HepG2 (cell line): ENCODE measurements at regions not wholly inside any gene's neighbourhood (a gene's known extent, or its start where the extent isn't known, plus 50 kb on each side); places are given as distances from the start of the nearest gene placed in this dataset.
A peak's percentile ranks its signal among the peaks of the same experiment; 100 is the strongest.

Experiments used
- ATF7 ChIP-seq, 2 experiments: fragments of 450-650 bp in 1 of 2; sonication (generic) in 1 of 2; formaldehyde crosslinking in 1 of 2; IDR thresholded peaks; 2 replicates each; pipeline versions ENCODE4 v1.4.0 to v1.6.1; 2016 to 2020; ENCODE audit warnings: antibody characterized with exemption in 1 of 2, mild to moderate bottlenecking in 1 of 2, missing genetic modification reagents in 1 of 2
- HDAC2 ChIP-seq: sonication (generic); formaldehyde crosslinking; IDR thresholded peaks from 2 replicates; pipeline ENCODE4 v1.4.0; 2020; ENCODE audit warnings: missing genetic modification reagents
- HNRNPUL1 ChIP-seq: fragments of 200-400 bp; formaldehyde crosslinking; IDR thresholded peaks from 2 replicates; pipeline ENCODE4 v1.6.1; 2017; ENCODE audit warnings: low read depth, mild to moderate bottlenecking, low read length, moderate library complexity
- IRF2 ChIP-seq: IDR thresholded peaks from 2 replicates; pipeline ENCODE4 v1.6.1; 2018; ENCODE audit warnings: missing genetic modification reagents, missing compliant biosample characterization
- KLF13 ChIP-seq: sonication (generic); formaldehyde crosslinking; IDR thresholded peaks from 2 replicates; pipeline ENCODE4 v1.4.0; 2020; ENCODE audit warnings: mild to moderate bottlenecking, missing genetic modification reagents
- NR2C2 ChIP-seq: sonication (generic); formaldehyde crosslinking; IDR thresholded peaks from 2 replicates; pipeline ENCODE4 v1.4.0; 2020; ENCODE audit warnings: missing genetic modification reagents, mild to moderate bottlenecking, moderate library complexity, borderline replicate concordance
- NR2F1 ChIP-seq, 2 experiments: fragments of 450-650 bp in 1 of 2; formaldehyde crosslinking in 1 of 2; IDR thresholded peaks; 2 replicates each; pipeline versions ENCODE4 v1.5.0 to v1.6.1; 2016 to 2020; ENCODE audit warnings: mild to moderate bottlenecking in 1 of 2, missing compliant biosample characterization in 1 of 2, missing genetic modification reagents in 1 of 2, moderate library complexity in 1 of 2
- RBAK ChIP-seq: sonication (generic); formaldehyde crosslinking; IDR thresholded peaks from 2 replicates; pipeline ENCODE4 v1.5.1; 2020; ENCODE audit warnings: mild to moderate bottlenecking, missing genetic modification reagents
- SALL2 ChIP-seq: sonication (generic); formaldehyde crosslinking; IDR thresholded peaks from 2 replicates; pipeline ENCODE4 v1.8.1; 2023; ENCODE audit warnings: mild to moderate bottlenecking, missing genetic modification reagents, inconsistent platforms
- SMARCC2 ChIP-seq: fragments of 450-650 bp; IDR thresholded peaks from 2 replicates; pipeline ENCODE4 v1.6.1; 2017; ENCODE audit warnings: antibody characterized with exemption, mild to moderate bottlenecking
- TBL1XR1 ChIP-seq: fragments of 150-350 bp; IDR thresholded peaks from 2 replicates; pipeline ENCODE4 v1.6.1; 2014; ENCODE audit warnings: borderline replicate concordance, low read length; ENCODE audit not compliant: partially characterized antibody
- TRIM24 ChIP-seq: sonication (generic); formaldehyde crosslinking; IDR thresholded peaks from 2 replicates; pipeline ENCODE4 v1.8.0; 2022; ENCODE audit warnings: mild to moderate bottlenecking, missing genetic modification reagents
- YY1 ChIP-seq: IDR thresholded peaks from 2 replicates; pipeline ENCODE4 v1.6.1; 2011; ENCODE audit warnings: low read length, low read depth, moderate library complexity, mild to moderate bottlenecking; ENCODE audit not compliant: insufficient read depth, insufficient replicate concordance
- ZNF296 ChIP-seq: sonication (generic); formaldehyde crosslinking; conservative IDR thresholded peaks from 2 replicates; pipeline ENCODE4 v1.5.0; 2020; ENCODE audit warnings: mild to moderate bottlenecking, missing genetic modification reagents
- ZNF331 ChIP-seq: sonication (generic); formaldehyde crosslinking; IDR thresholded peaks from 2 replicates; pipeline ENCODE4 v1.4.0; 2020; ENCODE audit warnings: missing genetic modification reagents
- ZNF335 ChIP-seq: sonication (generic); formaldehyde crosslinking; IDR thresholded peaks from 2 replicates; pipeline ENCODE4 v1.4.0; 2020; ENCODE audit warnings: missing genetic modification reagents
- ZNF546 ChIP-seq: sonication (generic); formaldehyde crosslinking; conservative IDR thresholded peaks from 2 replicates; pipeline ENCODE4 v1.8.1; 2023; ENCODE audit warnings: mild to moderate bottlenecking, missing genetic modification reagents
- ZNF644 ChIP-seq: IDR thresholded peaks from 2 replicates; pipeline ENCODE4 v1.6.1; 2016; ENCODE audit warnings: low read depth
- TF ChIP-seq, protein P1 (sequence below): sonication (generic); formaldehyde crosslinking; IDR thresholded peaks from 2 replicates; pipeline ENCODE4 v1.4.0; 2020; ENCODE audit warnings: missing genetic modification reagents
- TF ChIP-seq, protein P2 (sequence below): IDR thresholded peaks from 2 replicates; pipeline ENCODE4 v1.6.1; 2016; ENCODE audit warnings: low read depth
- TF ChIP-seq, protein P3 (sequence below): sonication (generic); formaldehyde crosslinking; IDR thresholded peaks from 2 replicates; pipeline ENCODE4 v1.5.1; 2020; ENCODE audit warnings: mild to moderate bottlenecking, missing genetic modification reagents, borderline replicate concordance

DNA sequence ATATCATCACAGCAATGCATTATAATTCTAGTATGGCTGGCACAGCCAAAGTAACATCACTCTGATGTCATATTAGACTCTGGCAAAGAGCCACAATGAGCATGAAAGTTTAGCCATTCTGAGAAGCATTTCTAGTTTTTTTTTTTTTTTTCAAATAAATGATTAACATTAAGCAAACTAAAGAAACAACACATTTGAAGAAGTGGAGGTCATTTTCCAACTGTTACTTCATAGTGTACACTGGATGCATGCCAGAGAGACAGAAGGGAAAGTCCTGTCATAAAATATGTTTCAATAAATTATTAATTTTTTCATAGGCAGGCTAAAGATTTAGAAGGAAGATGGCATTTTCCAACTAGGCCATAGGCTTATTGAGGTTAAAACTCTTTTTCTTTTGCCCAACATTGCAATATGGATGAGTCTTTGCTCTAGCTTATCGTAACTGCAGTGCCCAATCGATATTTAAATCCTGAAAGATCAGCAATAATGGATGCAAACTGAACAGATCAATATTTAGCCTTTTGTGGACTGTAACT, 1630.4 kb upstream of the ACVR2A start (continued):
- TF ChIP-seq TRIM24 (CRISPR knock-in tag) (no peak), ZNF644 (CRISPR knock-in tag) (peak; percentile 65; the same call in 1 of the 2 replicates), YY1 (peak; percentile 10), IRF2 (CRISPR knock-in tag) (0 out of 2 replicates have a peak, but pooled peaks have one; percentile 39), ZNF331 (peak; percentile 39; the same call in 1 of the 2 replicates), SALL2 (no peak), TBL1XR1 (no peak), RBAK (CRISPR knock-in tag) (no peak), HDAC2 (CRISPR knock-in tag) (peak; percentile 13; the same call in 1 of the 2 replicates), NR2F1 (CRISPR knock-in tag; IDR thresholded peaks at IDR 0.05) (peak in 1 of 2 experiments; percentile 40; a peak in 2 of 4 replicates), HNRNPUL1 (peak; percentile 92; the same call in 1 of the 2 replicates), ZNF296 (CRISPR knock-in tag) (no peak), ZNF546 (CRISPR knock-in tag) (no peak), KLF13 (CRISPR knock-in tag) (no peak), NR2C2 (CRISPR knock-in tag) (peak; percentile 27; the same call in 1 of the 2 replicates), ZNF335 (CRISPR knock-in tag) (no peak), ATF7 (IDR thresholded peaks at IDR 0.05) (peak; percentile 35; the same call in 1 of the 2 replicates), ATF7 (CRISPR knock-in tag; IDR thresholded peaks at IDR 0.05) (no peak), SMARCC2 (0 out of 2 replicates have a peak, but pooled peaks have one; percentile 52)
- TF ChIP-seq, protein P1, sequence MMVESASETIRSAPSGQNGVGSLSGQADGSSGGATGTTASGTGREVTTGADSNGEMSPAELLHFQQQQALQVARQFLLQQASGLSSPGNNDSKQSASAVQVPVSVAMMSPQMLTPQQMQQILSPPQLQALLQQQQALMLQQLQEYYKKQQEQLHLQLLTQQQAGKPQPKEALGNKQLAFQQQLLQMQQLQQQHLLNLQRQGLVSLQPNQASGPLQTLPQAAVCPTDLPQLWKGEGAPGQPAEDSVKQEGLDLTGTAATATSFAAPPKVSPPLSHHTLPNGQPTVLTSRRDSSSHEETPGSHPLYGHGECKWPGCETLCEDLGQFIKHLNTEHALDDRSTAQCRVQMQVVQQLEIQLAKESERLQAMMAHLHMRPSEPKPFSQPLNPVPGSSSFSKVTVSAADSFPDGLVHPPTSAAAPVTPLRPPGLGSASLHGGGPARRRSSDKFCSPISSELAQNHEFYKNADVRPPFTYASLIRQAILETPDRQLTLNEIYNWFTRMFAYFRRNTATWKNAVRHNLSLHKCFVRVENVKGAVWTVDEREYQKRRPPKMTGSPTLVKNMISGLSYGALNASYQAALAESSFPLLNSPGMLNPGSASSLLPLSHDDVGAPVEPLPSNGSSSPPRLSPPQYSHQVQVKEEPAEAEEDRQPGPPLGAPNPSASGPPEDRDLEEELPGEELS (CRISPR knock-in tag), result peak; percentile 53
- TF ChIP-seq, protein P2, sequence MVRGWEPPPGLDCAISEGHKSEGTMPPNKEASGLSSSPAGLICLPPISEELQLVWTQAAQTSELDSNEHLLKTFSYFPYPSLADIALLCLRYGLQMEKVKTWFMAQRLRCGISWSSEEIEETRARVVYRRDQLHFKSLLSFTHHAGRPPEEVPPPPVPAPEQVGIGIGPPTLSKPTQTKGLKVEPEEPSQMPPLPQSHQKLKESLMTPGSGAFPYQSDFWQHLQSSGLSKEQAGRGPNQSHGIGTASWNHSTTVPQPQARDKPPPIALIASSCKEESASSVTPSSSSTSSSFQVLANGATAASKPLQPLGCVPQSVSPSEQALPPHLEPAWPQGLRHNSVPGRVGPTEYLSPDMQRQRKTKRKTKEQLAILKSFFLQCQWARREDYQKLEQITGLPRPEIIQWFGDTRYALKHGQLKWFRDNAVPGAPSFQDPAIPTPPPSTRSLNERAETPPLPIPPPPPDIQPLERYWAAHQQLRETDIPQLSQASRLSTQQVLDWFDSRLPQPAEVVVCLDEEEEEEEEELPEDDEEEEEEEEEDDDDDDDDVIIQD, result peak; percentile 96
- TF ChIP-seq, protein P3, sequence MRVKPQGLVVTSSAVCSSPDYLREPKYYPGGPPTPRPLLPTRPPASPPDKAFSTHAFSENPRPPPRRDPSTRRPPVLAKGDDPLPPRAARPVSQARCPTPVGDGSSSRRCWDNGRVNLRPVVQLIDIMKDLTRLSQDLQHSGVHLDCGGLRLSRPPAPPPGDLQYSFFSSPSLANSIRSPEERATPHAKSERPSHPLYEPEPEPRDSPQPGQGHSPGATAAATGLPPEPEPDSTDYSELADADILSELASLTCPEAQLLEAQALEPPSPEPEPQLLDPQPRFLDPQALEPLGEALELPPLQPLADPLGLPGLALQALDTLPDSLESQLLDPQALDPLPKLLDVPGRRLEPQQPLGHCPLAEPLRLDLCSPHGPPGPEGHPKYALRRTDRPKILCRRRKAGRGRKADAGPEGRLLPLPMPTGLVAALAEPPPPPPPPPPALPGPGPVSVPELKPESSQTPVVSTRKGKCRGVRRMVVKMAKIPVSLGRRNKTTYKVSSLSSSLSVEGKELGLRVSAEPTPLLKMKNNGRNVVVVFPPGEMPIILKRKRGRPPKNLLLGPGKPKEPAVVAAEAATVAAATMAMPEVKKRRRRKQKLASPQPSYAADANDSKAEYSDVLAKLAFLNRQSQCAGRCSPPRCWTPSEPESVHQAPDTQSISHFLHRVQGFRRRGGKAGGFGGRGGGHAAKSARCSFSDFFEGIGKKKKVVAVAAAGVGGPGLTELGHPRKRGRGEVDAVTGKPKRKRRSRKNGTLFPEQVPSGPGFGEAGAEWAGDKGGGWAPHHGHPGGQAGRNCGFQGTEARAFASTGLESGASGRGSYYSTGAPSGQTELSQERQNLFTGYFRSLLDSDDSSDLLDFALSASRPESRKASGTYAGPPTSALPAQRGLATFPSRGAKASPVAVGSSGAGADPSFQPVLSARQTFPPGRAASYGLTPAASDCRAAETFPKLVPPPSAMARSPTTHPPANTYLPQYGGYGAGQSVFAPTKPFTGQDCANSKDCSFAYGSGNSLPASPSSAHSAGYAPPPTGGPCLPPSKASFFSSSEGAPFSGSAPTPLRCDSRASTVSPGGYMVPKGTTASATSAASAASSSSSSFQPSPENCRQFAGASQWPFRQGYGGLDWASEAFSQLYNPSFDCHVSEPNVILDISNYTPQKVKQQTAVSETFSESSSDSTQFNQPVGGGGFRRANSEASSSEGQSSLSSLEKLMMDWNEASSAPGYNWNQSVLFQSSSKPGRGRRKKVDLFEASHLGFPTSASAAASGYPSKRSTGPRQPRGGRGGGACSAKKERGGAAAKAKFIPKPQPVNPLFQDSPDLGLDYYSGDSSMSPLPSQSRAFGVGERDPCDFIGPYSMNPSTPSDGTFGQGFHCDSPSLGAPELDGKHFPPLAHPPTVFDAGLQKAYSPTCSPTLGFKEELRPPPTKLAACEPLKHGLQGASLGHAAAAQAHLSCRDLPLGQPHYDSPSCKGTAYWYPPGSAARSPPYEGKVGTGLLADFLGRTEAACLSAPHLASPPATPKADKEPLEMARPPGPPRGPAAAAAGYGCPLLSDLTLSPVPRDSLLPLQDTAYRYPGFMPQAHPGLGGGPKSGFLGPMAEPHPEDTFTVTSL (CRISPR knock-in tag), result peak; percentile 90; the same call in 1 of the 2 replicates
